ENCODE measurements at regions not wholly inside any gene's neighbourhood (a gene's known extent, or its start where the extent isn't known, plus 50 kb on each side); places are given as distances from the start of the nearest gene placed in this dataset.

DNA sequence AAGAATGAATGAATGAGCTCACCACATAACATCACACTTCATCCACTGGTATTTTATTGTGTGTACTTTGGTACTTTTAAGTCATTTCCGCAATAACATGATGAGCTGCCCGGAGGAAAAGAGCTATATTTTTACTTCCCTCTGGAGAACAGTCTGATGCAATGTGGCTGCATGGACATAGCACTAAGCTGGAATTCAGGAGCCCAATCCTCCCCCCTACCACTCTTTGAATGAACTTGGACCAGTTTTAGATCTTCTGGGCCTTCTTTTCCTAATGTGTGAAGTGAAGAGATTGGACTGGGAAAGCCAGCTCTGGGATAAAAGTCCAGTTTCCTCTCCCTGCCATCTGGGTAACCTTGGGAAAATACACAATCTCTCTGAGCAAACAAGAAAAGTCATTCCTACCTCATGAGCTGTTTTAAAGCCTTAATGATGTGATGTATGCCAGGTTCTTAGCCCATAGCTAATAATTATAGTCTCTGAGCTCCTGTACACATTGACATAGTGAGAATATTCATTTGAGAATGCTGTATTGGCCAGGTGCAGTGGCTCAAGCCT lies 79.3 kb downstream of the ABCC12 start (continued):
- TF ChIP-seq HDAC2 (CRISPR knock-in tag; IDR thresholded peaks at IDR 0.05): peak; percentile 59; the same call in 1 of the 2 replicates
- TF ChIP-seq ZNF343 (CRISPR knock-in tag; IDR thresholded peaks at IDR 0.05): no peak
- TF ChIP-seq ZNF709 (CRISPR knock-in tag; IDR thresholded peaks at IDR 0.05): no peak
- no peak for TF ChIP-seq SMARCC2 (IDR thresholded peaks at IDR 0.05)
- TF ChIP-seq, protein P1, sequence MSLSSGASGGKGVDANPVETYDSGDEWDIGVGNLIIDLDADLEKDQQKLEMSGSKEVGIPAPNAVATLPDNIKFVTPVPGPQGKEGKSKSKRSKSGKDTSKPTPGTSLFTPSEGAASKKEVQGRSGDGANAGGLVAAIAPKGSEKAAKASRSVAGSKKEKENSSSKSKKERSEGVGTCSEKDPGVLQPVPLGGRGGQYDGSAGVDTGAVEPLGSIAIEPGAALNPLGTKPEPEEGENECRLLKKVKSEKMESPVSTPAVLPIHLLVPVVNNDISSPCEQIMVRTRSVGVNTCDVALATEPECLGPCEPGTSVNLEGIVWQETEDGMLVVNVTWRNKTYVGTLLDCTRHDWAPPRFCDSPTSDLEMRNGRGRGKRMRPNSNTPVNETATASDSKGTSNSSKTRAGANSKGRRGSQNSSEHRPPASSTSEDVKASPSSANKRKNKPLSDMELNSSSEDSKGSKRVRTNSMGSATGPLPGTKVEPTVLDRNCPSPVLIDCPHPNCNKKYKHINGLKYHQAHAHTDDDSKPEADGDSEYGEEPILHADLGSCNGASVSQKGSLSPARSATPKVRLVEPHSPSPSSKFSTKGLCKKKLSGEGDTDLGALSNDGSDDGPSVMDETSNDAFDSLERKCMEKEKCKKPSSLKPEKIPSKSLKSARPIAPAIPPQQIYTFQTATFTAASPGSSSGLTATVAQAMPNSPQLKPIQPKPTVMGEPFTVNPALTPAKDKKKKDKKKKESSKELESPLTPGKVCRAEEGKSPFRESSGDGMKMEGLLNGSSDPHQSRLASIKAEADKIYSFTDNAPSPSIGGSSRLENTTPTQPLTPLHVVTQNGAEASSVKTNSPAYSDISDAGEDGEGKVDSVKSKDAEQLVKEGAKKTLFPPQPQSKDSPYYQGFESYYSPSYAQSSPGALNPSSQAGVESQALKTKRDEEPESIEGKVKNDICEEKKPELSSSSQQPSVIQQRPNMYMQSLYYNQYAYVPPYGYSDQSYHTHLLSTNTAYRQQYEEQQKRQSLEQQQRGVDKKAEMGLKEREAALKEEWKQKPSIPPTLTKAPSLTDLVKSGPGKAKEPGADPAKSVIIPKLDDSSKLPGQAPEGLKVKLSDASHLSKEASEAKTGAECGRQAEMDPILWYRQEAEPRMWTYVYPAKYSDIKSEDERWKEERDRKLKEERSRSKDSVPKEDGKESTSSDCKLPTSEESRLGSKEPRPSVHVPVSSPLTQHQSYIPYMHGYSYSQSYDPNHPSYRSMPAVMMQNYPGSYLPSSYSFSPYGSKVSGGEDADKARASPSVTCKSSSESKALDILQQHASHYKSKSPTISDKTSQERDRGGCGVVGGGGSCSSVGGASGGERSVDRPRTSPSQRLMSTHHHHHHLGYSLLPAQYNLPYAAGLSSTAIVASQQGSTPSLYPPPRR (CRISPR knock-in tag; IDR thresholded peaks at IDR 0.05; ENCODE audit: borderline replicate concordance): peak; percentile 42; the same call in 1 of the 2 replicates
- TF ChIP-seq, protein P2, sequence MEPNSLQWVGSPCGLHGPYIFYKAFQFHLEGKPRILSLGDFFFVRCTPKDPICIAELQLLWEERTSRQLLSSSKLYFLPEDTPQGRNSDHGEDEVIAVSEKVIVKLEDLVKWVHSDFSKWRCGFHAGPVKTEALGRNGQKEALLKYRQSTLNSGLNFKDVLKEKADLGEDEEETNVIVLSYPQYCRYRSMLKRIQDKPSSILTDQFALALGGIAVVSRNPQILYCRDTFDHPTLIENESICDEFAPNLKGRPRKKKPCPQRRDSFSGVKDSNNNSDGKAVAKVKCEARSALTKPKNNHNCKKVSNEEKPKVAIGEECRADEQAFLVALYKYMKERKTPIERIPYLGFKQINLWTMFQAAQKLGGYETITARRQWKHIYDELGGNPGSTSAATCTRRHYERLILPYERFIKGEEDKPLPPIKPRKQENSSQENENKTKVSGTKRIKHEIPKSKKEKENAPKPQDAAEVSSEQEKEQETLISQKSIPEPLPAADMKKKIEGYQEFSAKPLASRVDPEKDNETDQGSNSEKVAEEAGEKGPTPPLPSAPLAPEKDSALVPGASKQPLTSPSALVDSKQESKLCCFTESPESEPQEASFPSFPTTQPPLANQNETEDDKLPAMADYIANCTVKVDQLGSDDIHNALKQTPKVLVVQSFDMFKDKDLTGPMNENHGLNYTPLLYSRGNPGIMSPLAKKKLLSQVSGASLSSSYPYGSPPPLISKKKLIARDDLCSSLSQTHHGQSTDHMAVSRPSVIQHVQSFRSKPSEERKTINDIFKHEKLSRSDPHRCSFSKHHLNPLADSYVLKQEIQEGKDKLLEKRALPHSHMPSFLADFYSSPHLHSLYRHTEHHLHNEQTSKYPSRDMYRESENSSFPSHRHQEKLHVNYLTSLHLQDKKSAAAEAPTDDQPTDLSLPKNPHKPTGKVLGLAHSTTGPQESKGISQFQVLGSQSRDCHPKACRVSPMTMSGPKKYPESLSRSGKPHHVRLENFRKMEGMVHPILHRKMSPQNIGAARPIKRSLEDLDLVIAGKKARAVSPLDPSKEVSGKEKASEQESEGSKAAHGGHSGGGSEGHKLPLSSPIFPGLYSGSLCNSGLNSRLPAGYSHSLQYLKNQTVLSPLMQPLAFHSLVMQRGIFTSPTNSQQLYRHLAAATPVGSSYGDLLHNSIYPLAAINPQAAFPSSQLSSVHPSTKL (CRISPR knock-in tag; IDR thresholded peaks at IDR 0.05): peak; percentile 79
- no peak for TF ChIP-seq FOXK1 (CRISPR knock-in tag; IDR thresholded peaks at IDR 0.05; ENCODE audit: borderline replicate concordance, low read depth)
- TF ChIP-seq ZNF768 (CRISPR knock-in tag; IDR thresholded peaks at IDR 0.05): no peak
- no peak for TF ChIP-seq U2AF2 (IDR thresholded peaks at IDR 0.05; ENCODE audit: low read depth, low read length)
- no peak; the same call in 1 of the 2 replicates for TF ChIP-seq MIER3 (CRISPR knock-in tag; IDR thresholded peaks at IDR 0.05; ENCODE audit: borderline replicate concordance)
- no peak for TF ChIP-seq RBFOX2 (IDR thresholded peaks at IDR 0.05; ENCODE audit: low read depth, low read length)
- TF ChIP-seq CBX5 (CRISPR knock-in tag; IDR thresholded peaks at IDR 0.05; ENCODE audit: borderline replicate concordance): no peak
- TF ChIP-seq LCORL (IDR thresholded peaks at IDR 0.05): 0 out of 2 replicates have a peak, but pooled peaks have one; percentile 37
- peak; percentile 52; the same call in 1 of the 2 replicates for TF ChIP-seq LCORL (CRISPR knock-in tag; IDR thresholded peaks at IDR 0.05)
- TF ChIP-seq SMAD3 (CRISPR knock-in tag; IDR thresholded peaks at IDR 0.05): peak; percentile 68; the same call in 1 of the 2 replicates
- TF ChIP-seq, protein P3, sequence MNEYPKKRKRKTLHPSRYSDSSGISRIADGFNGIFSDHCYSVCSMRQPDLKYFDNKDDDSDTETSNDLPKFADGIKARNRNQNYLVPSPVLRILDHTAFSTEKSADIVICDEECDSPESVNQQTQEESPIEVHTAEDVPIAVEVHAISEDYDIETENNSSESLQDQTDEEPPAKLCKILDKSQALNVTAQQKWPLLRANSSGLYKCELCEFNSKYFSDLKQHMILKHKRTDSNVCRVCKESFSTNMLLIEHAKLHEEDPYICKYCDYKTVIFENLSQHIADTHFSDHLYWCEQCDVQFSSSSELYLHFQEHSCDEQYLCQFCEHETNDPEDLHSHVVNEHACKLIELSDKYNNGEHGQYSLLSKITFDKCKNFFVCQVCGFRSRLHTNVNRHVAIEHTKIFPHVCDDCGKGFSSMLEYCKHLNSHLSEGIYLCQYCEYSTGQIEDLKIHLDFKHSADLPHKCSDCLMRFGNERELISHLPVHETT (CRISPR knock-in tag; conservative IDR thresholded peaks at IDR 0.05): no peak
- TF ChIP-seq ZMYM2 (CRISPR knock-in tag; IDR thresholded peaks at IDR 0.05): peak; percentile 60; the same call in 1 of the 2 replicates
- no peak for TF ChIP-seq MEF2D (CRISPR knock-in tag; IDR thresholded peaks at IDR 0.05)
- TF ChIP-seq ZNF644 (CRISPR knock-in tag; IDR thresholded peaks at IDR 0.05; ENCODE audit: low read depth): peak; percentile 98
- peak; percentile 83 for TF ChIP-seq ZNF24 (IDR thresholded peaks at IDR 0.05)
- no peak for TF ChIP-seq ZNF598 (CRISPR knock-in tag; IDR thresholded peaks at IDR 0.05; ENCODE audit: borderline replicate concordance)
- no peak for TF ChIP-seq ISL2 (CRISPR knock-in tag; IDR thresholded peaks at IDR 0.05)
- TF ChIP-seq ZNF616 (CRISPR knock-in tag; IDR thresholded peaks at IDR 0.05; ENCODE audit: low read depth): no peak
